ENCODE measurements at regions not wholly inside any gene's neighbourhood (a gene's known extent, or its start where the extent isn't known, plus 50 kb on each side); places are given as distances from the start of the nearest gene placed in this dataset.

DNA sequence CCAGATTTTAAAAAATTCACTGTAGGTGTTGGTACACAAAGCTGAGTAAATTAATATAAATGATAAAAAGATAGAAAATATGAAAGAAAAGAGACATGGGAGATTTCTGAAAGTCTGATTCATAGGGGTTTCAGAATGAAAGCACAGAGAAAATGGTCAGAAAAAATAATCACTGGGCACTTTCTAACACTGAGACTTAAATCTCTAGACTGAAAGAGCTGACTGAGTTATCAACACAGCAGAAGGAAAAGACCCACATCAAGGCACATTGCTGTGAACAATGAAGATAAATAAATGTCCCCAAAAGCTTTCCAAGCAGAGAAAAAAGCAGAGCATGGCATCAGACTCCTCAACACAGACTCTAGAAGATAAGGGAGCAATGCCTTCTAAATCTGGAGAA is 277.2 kb downstream of the BCL2 start:
- Histone ChIP-seq H3K4me2 (ENCODE audit: low read length) (no peak overlapping the region), H3K9me3 (ENCODE audit: control insufficient read depth, low read length) (no peaks in the 10 kb centered on the region), H3K36me3 (ENCODE audit: control insufficient read depth, insufficient read depth, low read length) (no peaks in the 10 kb centered on the region), H3K9ac (no peak overlapping the region), H3K4me3 (ENCODE audit: low read depth, low read length) (no peak overlapping the region), H2AFZ (no peak overlapping the region), H3K27me3 (ENCODE audit: control insufficient read depth, insufficient read depth, low read length) (no peaks in the 10 kb centered on the region), H3K79me2 (no peaks in the 10 kb centered on the region), H3K27ac (no peak overlapping the region), H3K4me1 (no peaks in the 10 kb centered on the region)
- TF ChIP-seq, protein P1, sequence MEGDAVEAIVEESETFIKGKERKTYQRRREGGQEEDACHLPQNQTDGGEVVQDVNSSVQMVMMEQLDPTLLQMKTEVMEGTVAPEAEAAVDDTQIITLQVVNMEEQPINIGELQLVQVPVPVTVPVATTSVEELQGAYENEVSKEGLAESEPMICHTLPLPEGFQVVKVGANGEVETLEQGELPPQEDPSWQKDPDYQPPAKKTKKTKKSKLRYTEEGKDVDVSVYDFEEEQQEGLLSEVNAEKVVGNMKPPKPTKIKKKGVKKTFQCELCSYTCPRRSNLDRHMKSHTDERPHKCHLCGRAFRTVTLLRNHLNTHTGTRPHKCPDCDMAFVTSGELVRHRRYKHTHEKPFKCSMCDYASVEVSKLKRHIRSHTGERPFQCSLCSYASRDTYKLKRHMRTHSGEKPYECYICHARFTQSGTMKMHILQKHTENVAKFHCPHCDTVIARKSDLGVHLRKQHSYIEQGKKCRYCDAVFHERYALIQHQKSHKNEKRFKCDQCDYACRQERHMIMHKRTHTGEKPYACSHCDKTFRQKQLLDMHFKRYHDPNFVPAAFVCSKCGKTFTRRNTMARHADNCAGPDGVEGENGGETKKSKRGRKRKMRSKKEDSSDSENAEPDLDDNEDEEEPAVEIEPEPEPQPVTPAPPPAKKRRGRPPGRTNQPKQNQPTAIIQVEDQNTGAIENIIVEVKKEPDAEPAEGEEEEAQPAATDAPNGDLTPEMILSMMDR (IDR thresholded peaks at IDR 0.05), result no peak

DNA sequence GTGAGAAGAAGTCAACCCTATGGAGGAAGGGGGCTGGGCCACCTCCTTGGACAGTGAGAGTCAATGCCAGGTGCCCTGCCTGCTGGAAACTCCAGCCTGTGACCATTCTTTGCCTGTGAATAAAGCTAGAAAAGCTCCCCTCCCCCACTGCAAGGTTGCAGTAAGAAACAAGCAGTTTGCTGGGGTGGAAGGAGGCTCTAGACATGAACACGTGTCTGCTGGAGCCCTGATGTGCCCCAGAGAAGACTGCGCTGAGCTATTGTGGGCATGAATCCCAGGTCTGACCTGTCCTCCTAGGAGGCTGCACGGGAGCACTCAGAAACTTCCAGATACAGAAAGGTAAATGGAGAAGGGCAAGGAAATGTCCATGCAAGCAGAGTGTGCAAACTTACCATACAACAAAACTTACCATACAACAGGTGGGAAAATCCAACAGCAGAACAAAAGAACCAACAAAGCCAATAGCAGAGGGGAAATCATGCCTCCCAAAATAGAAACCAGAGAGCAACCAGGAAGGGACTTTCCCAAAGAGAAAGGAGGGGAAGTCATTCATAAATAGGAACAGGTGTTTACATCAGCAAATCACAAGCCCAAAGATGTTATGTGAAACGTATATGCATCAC is 278.7 kb downstream of the BCL2 start:
- TF ChIP-seq, protein P1 (IDR thresholded peaks at IDR 0.05), result no peak
- no peaks in the 10 kb centered on the region for H3K27me3 ChIP-seq (ENCODE audit: control insufficient read depth, insufficient read depth, low read length)
- no peaks in the 10 kb centered on the region for H3K36me3 ChIP-seq (ENCODE audit: control insufficient read depth, insufficient read depth, low read length)
- no peak overlapping the region for H3K4me3 ChIP-seq (ENCODE audit: low read depth, low read length)
- H3K9ac ChIP-seq, result no peak overlapping the region
- no peak overlapping the region for H2AFZ ChIP-seq
- H3K27ac ChIP-seq, result no peak overlapping the region
- no peaks in the 10 kb centered on the region for H3K9me3 ChIP-seq (ENCODE audit: control insufficient read depth, low read length)
- H3K79me2 ChIP-seq, result no peaks in the 10 kb centered on the region
- H3K4me1 ChIP-seq, result no peaks in the 10 kb centered on the region
- no peak overlapping the region for H3K4me2 ChIP-seq (ENCODE audit: low read length)

DNA sequence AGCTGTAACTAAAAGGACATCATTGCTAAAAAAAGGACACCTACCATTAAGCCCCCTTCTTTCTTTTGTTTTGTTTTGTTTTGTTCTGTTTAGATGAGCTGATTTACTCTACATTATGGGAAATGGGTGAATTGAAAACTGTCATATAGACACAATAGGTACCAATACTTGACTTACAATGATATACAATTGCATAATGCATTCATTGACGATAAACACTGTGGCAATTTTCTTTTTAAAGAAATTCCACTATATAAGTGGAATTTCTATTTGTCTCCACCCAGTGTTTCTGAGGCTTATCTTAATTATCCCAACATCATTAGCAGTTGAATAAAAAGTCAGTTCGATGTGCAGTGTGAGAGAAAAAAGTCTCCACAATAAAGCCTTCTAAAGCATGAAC is 282.1 kb downstream of the BCL2 start:
- Histone ChIP-seq H3K79me2 (no peaks in the 10 kb centered on the region), H3K4me2 (ENCODE audit: low read length) (no peak overlapping the region)

DNA sequence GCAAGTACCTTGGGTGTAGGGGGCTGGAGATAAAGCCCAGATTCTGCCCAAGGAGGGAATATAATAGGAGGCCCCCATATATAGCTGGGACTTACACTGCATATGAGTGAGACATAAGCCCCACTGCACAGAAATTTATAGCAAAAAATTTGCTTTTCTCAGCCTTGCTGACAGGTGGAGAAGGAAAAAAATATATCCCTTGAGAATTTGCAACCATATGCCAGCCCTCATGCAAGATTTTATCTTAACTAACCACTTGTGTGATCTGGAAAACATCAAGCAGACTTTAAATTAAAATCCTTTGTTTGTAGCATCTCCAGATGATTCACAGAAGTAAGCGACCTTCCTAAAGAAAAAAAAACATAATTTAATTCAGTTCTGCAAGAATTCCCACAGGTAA is 288.2 kb downstream of the BCL2 start:
- Histone ChIP-seq H3K27me3 (ENCODE audit: control insufficient read depth, insufficient read depth, low read length) (no peaks in the 10 kb centered on the region), H3K36me3 (ENCODE audit: control insufficient read depth, insufficient read depth, low read length) (no peaks in the 10 kb centered on the region), H3K79me2 (no peaks in the 10 kb centered on the region), H3K4me1 (no peaks in the 10 kb centered on the region), H2AFZ (no peak overlapping the region), H3K9me3 (ENCODE audit: control insufficient read depth, low read length) (no peaks in the 10 kb centered on the region), H3K27ac (no peak overlapping the region), H3K9ac (no peak overlapping the region), H3K4me2 (ENCODE audit: low read length) (no peak overlapping the region), H3K4me3 (ENCODE audit: low read depth, low read length) (no peak overlapping the region)
- TF ChIP-seq, protein P1 (IDR thresholded peaks at IDR 0.05), result no peak

More for the DNA sequence above, 282.1 kb downstream of the BCL2 start:
- Histone ChIP-seq H3K4me1 (no peaks in the 10 kb centered on the region), H3K27me3 (ENCODE audit: control insufficient read depth, insufficient read depth, low read length) (no peaks in the 10 kb centered on the region), H3K27ac (no peak overlapping the region), H3K4me3 (ENCODE audit: low read depth, low read length) (no peak overlapping the region), H3K36me3 (ENCODE audit: control insufficient read depth, insufficient read depth, low read length) (no peaks in the 10 kb centered on the region), H2AFZ (no peak overlapping the region), H3K9me3 (ENCODE audit: control insufficient read depth, low read length) (no peaks in the 10 kb centered on the region), H3K9ac (no peak overlapping the region)
- TF ChIP-seq, protein P1 (IDR thresholded peaks at IDR 0.05), result no peak

All from parathyroid adenoma (tissue), 2 donors.